B cell (primary cell): ENCODE measurements at regions not wholly inside any gene's neighbourhood (a gene's known extent, or its start where the extent isn't known, plus 50 kb on each side); places are given as distances from the start of the nearest gene placed in this dataset.

Source experiments
- CTCF ChIP-seq: fragments of 200-600 bp; IDR thresholded peaks from one replicate; pipeline ENCODE4 v1.8.0; 2022; ENCODE audit warnings: antibody characterized with exemption, mild to moderate bottlenecking
- EZH2 ChIP-seq: IDR thresholded peaks from 2 replicates; pipeline ENCODE4 v1.6.1; 2012; ENCODE audit warnings: borderline replicate concordance, low read depth, mild to moderate bottlenecking, moderate library complexity, low read length; ENCODE audit not compliant: insufficient read depth, poor library complexity, severe bottlenecking

- TF ChIP-seq CTCF (no peak), EZH2 (no peak)
Measured at GRCh38 chr18:38421872-38422615, 856.4 kb upstream of the CELF4 start.
